ENCODE measurements at regions not wholly inside any gene's neighbourhood (a gene's known extent, or its start where the extent isn't known, plus 50 kb on each side); places are given as distances from the start of the nearest gene placed in this dataset.

- no peak overlapping the region for H3K27ac ChIP-seq
- TF ChIP-seq, protein P1, sequence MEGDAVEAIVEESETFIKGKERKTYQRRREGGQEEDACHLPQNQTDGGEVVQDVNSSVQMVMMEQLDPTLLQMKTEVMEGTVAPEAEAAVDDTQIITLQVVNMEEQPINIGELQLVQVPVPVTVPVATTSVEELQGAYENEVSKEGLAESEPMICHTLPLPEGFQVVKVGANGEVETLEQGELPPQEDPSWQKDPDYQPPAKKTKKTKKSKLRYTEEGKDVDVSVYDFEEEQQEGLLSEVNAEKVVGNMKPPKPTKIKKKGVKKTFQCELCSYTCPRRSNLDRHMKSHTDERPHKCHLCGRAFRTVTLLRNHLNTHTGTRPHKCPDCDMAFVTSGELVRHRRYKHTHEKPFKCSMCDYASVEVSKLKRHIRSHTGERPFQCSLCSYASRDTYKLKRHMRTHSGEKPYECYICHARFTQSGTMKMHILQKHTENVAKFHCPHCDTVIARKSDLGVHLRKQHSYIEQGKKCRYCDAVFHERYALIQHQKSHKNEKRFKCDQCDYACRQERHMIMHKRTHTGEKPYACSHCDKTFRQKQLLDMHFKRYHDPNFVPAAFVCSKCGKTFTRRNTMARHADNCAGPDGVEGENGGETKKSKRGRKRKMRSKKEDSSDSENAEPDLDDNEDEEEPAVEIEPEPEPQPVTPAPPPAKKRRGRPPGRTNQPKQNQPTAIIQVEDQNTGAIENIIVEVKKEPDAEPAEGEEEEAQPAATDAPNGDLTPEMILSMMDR (conservative IDR thresholded peaks at IDR 0.05): no peak
Observed at GRCh38 chr6:11633741-11634509, 96.4 kb downstream of the TMEM170B start.

GRCh38 chr6:11634948-11635347 is 97.4 kb downstream of the TMEM170B start:
- H3K27ac ChIP-seq: no peak overlapping the region
- TF ChIP-seq, protein P1 (conservative IDR thresholded peaks at IDR 0.05): no peak

DNA sequence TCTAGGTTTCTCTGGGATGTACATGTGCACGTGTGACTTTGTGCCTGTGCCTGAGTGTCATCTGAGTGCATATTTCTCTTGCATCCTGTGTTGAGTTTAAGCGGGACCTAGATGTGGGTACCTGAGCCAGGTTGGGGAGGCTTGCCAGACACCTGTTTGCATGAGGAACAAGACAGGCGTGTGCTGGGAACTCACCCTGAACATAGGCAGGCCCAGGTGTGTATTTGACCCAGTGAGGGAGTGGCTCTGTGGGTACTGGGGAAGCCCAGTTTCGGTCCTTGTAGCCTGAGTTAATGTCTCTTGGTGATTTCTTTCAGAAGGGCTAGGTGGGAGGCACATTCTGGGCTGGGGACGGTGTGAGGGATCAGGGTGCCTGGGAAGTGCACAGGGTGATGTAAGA is 98.6 kb downstream of the TMEM170B start:
- TF ChIP-seq, protein P1 (conservative IDR thresholded peaks at IDR 0.05): no peak
- H3K27ac ChIP-seq: no peak overlapping the region

DNA sequence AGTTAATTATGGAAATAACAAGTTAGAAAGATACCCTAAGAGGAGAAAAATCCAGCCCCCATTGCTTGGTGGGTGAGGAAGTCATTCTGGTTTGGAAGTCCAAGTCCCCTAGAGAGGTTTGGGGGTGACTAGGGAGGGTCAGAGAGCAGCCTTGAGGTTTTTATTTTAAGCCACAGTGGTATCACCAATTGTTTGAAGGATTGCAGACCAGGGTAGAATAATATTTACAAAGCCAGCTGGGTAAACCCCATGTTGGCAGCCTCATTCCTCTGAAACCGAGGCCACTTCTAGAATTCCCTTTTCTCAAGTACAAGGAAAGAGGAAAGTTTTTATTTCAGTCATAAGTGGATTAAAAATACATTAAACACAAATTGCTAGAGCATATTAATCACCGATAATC is 99.7 kb downstream of the TMEM170B start:
- TF ChIP-seq, protein P1 (conservative IDR thresholded peaks at IDR 0.05): no peak
- no peak overlapping the region for H3K27ac ChIP-seq

GRCh38 chr6:11639376-11640235 is 102.1 kb downstream of the TMEM170B start:
- TF ChIP-seq, protein P1 (conservative IDR thresholded peaks at IDR 0.05): no peak
- H3K27ac ChIP-seq: no peak overlapping the region

GRCh38 chr6:11640486-11640885 is 102.9 kb downstream of the TMEM170B start:
- TF ChIP-seq, protein P1 (conservative IDR thresholded peaks at IDR 0.05): no peak
- H3K27ac ChIP-seq: no peak overlapping the region

GRCh38 chr6:11644071-11644470 is 106.5 kb downstream of the TMEM170B start:
- H3K27ac ChIP-seq: no peak overlapping the region
- TF ChIP-seq, protein P1 (conservative IDR thresholded peaks at IDR 0.05): no peak

All from VCaP (cell line).